Colonic mucosa (tissue), 4 donors: ENCODE measurements at regions not wholly inside any gene's neighbourhood (a gene's known extent, or its start where the extent isn't known, plus 50 kb on each side); places are given as distances from the start of the nearest gene placed in this dataset.

Experiments
- DNase-seq: peaks from one replicate; pipeline ENCODE4 v3.0.0-alpha.2; 2020
- H3K27ac ChIP-seq: fragments of 200-600 bp; one replicate; pipeline ENCODE4 v1.8.0; 2021
- H3K27me3 ChIP-seq: fragments of 200-600 bp; one replicate; pipeline ENCODE4 v1.8.0; 2021
- H3K36me3 ChIP-seq: fragments of 200-600 bp; one replicate; pipeline ENCODE4 v1.8.0; 2021
- H3K4me1 ChIP-seq: fragments of 200-600 bp; one replicate; pipeline ENCODE4 v1.8.0; 2021; ENCODE audit warnings: mild to moderate bottlenecking
- H3K4me3 ChIP-seq: fragments of 200-600 bp; one replicate; pipeline ENCODE4 v1.8.0; 2021
- H3K9ac ChIP-seq, 2 donors: one replicate each; pipeline ENCODE4 v1.7.0; 2013; ENCODE audit warnings: control low read depth in 2 of 2, low read depth in 2 of 2, low read length in 2 of 2
- H3K9me3 ChIP-seq: fragments of 200-600 bp; one replicate; pipeline ENCODE4 v1.8.0; 2021
- CTCF ChIP-seq: fragments of 200-600 bp; IDR thresholded peaks from one replicate; pipeline ENCODE4 v1.8.0; 2022; ENCODE audit warnings: antibody characterized with exemption, mild to moderate bottlenecking
- intact Hi-C: fragments of 100-400 bp; cut with DNase I; formaldehyde crosslinking; loops from one replicate; pipeline ENCODE4 v1.14.1; 2022
- donor health status: healthy.
- donor health status: DM: no; HTN: no; CAD: no.
- donor health status: DM: no; HTN: no; CAD: no.

- intact Hi-C loops, result no loop called here
- no peak for DNase-seq
- Histone ChIP-seq H3K4me3 (no peak overlapping the region), H3K36me3 (no peaks in the 10 kb centered on the region), H3K27ac (no peak overlapping the region), H3K9ac (no peak overlapping the region), H3K4me1 (no peaks in the 10 kb centered on the region), H3K9me3 (no peaks in the 10 kb centered on the region), H3K27me3 (no peaks in the 10 kb centered on the region)
- TF ChIP-seq CTCF, result no peak
These were observed 194.6 kb downstream of the SOX2 start for GRCh38 chr3:181906338-181906737.

- Histone ChIP-seq H3K27ac (no peak overlapping the region), H3K4me1 (no peaks in the 10 kb centered on the region), H3K27me3 (no peaks in the 10 kb centered on the region), H3K36me3 (no peaks in the 10 kb centered on the region), H3K4me3 (no peak overlapping the region), H3K9ac (no peak overlapping the region), H3K9me3 (no peaks in the 10 kb centered on the region)
- no peak for DNase-seq
- intact Hi-C loops, result no loop called here
- no peak for TF ChIP-seq CTCF
These were observed 197.5 kb downstream of the SOX2 start for GRCh38 chr3:181909241-181909640.

GRCh38 chr3:181912384-181912783 is 200.7 kb downstream of the SOX2 start:
- no peaks in the 10 kb centered on the region for H3K27me3 ChIP-seq
- H3K4me3 ChIP-seq, result no peak overlapping the region
- no peaks in the 10 kb centered on the region for H3K36me3 ChIP-seq
- H3K9me3 ChIP-seq, result no peaks in the 10 kb centered on the region
- no peak for DNase-seq
- intact Hi-C loops, result no loop called here
- no peak overlapping the region for H3K9ac ChIP-seq
- H3K27ac ChIP-seq, result no peak overlapping the region
- TF ChIP-seq CTCF, result no peak
- H3K4me1 ChIP-seq, result no peaks in the 10 kb centered on the region

- no peak for DNase-seq
- Histone ChIP-seq H3K9ac (no peak overlapping the region), H3K36me3 (no peaks in the 10 kb centered on the region), H3K27ac (no peak overlapping the region), H3K27me3 (no peaks in the 10 kb centered on the region), H3K9me3 (no peaks in the 10 kb centered on the region), H3K4me1 (no peaks in the 10 kb centered on the region), H3K4me3 (no peak overlapping the region)
- TF ChIP-seq CTCF, result no peak
- intact Hi-C loops, result no loop called here
These were observed 201.5 kb downstream of the SOX2 start for GRCh38 chr3:181913254-181913653.

- Histone ChIP-seq H3K9ac (no peak overlapping the region), H3K27ac (no peak overlapping the region), H3K4me1 (no peaks in the 10 kb centered on the region), H3K9me3 (no peaks in the 10 kb centered on the region), H3K36me3 (no peaks in the 10 kb centered on the region), H3K4me3 (no peak overlapping the region), H3K27me3 (no peaks in the 10 kb centered on the region)
- intact Hi-C loops, result no loop called here
- TF ChIP-seq CTCF, result no peak
- DNase-seq, result no peak
These were observed 203.8 kb downstream of the SOX2 start for GRCh38 chr3:181915551-181915950.

GRCh38 chr3:181916013-181916412 is 204.3 kb downstream of the SOX2 start:
- DNase-seq, result no peak
- Histone ChIP-seq H3K27ac (no peak overlapping the region), H3K9me3 (no peaks in the 10 kb centered on the region), H3K4me1 (no peaks in the 10 kb centered on the region), H3K36me3 (no peaks in the 10 kb centered on the region), H3K9ac (no peak overlapping the region), H3K4me3 (no peak overlapping the region), H3K27me3 (no peaks in the 10 kb centered on the region)
- intact Hi-C loops, result no loop called here
- TF ChIP-seq CTCF, result no peak
